NK-92 treated with Interleukin-12 subunit alpha and Interleukin-12 subunit beta, amount 100 ng/mL, for 24 hours (cell line): ENCODE measurements at regions not wholly inside any gene's neighbourhood (a gene's known extent, or its start where the extent isn't known, plus 50 kb on each side); places are given as distances from the start of the nearest gene placed in this dataset.
A peak's percentile ranks its signal among the peaks of the same experiment; 100 is the strongest.
"Not testable (repeated sequence)": the region's sequence is repeated elsewhere in the genome, so short reads cannot be mapped to it uniquely, and the experiment has no call there.

ENCODE experiments used
- DNase-seq: peaks from one replicate; lab custom pipeline; 2025; lab: John Stamatoyannopoulos, UW

- DNase-seq, result no peak
Observed at GRCh38 chr10:37067576-37067975, 57.8 kb upstream of the ANKRD30A start.

GRCh38 chr10:37062296-37062695 is 63.1 kb upstream of the ANKRD30A start:
- DNase-seq, result not testable (repeated sequence)

GRCh38 chr10:37057261-37057660 is 68.1 kb upstream of the ANKRD30A start:
- DNase-seq, result no peak

GRCh38 chr10:37053476-37053875 is 71.9 kb upstream of the ANKRD30A start:
- DNase-seq, result no peak

GRCh38 chr10:37049982-37050381 is 75.4 kb upstream of the ANKRD30A start:
- not testable (repeated sequence) for DNase-seq

GRCh38 chr10:37044319-37044718 is 81.1 kb upstream of the ANKRD30A start:
- DNase-seq, result not testable (repeated sequence)

GRCh38 chr10:37035853-37036252 is 89.5 kb upstream of the ANKRD30A start:
- DNase-seq, result no peak

- DNase-seq, result no peak
Observed at GRCh38 chr10:37015498-37015897, 109.9 kb upstream of the ANKRD30A start.

- DNase-seq, result no peak
Observed at GRCh38 chr10:37010741-37011140, 114.7 kb upstream of the ANKRD30A start.

GRCh38 chr10:37008276-37008675 is 117.1 kb upstream of the ANKRD30A start:
- DNase-seq, result not testable (repeated sequence)

GRCh38 chr10:37003126-37003525 is 122.3 kb upstream of the ANKRD30A start:
- DNase-seq, result no peak

GRCh38 chr10:36995806-36996205 is 129.6 kb upstream of the ANKRD30A start:
- DNase-seq, result not testable (repeated sequence)

- DNase-seq, result no peak
Observed at GRCh38 chr10:36994886-36995285, 130.5 kb upstream of the ANKRD30A start.

GRCh38 chr10:36989233-36989632 is 136.2 kb upstream of the ANKRD30A start:
- DNase-seq, result no peak

- DNase-seq, result no peak
Observed at GRCh38 chr10:36946598-36946997, 178.8 kb upstream of the ANKRD30A start.

- no peak for DNase-seq
Observed at GRCh38 chr10:36943544-36943943, 181.9 kb upstream of the ANKRD30A start.

GRCh38 chr10:36942616-36943015 is 182.8 kb upstream of the ANKRD30A start:
- DNase-seq, result no peak

- DNase-seq, result no peak
Observed at GRCh38 chr10:36903040-36903439, 222.4 kb upstream of the ANKRD30A start.

- DNase-seq, result no peak
Observed at GRCh38 chr10:36899652-36900051, 225.7 kb upstream of the ANKRD30A start.

- peak; percentile 4 for DNase-seq
Observed at GRCh38 chr10:36888925-36889573, 236.3 kb upstream of the ANKRD30A start.

GRCh38 chr10:36886303-36886891 is 239.0 kb upstream of the ANKRD30A start:
- no peak for DNase-seq

GRCh38 chr10:36885746-36886145 is 239.7 kb upstream of the ANKRD30A start:
- DNase-seq, result no peak

- no peak for DNase-seq
Observed at GRCh38 chr10:36882781-36883180, 242.6 kb upstream of the ANKRD30A start.

- DNase-seq, result no peak
Observed at GRCh38 chr10:36880898-36881297, 244.5 kb upstream of the ANKRD30A start.
